CD4-positive, alpha-beta T cell treated with Interleukin-1 beta for 1 hour (primary cell): ENCODE measurements at regions not wholly inside any gene's neighbourhood (a gene's known extent, or its start where the extent isn't known, plus 50 kb on each side); places are given as distances from the start of the nearest gene placed in this dataset.
"Not testable (repeated sequence)": the region's sequence is repeated elsewhere in the genome, so short reads cannot be mapped to it uniquely, and the experiment has no call there.

Source experiments
- DNase-seq, 2 donors: peaks; one replicate each; pipeline ENCODE4 v3.0.0-alpha.2; 2020 to 2022

GRCh38 chr5:99398976-99399375 is 470.2 kb upstream of the CHD1 start:
- no peak for DNase-seq

- DNase-seq, result no peak
These were observed 457.7 kb upstream of the CHD1 start for GRCh38 chr5:99386406-99387077.

GRCh38 chr5:99379187-99379586 is 450.4 kb upstream of the CHD1 start:
- DNase-seq, result no peak

- no peak for DNase-seq
These were observed 449.6 kb upstream of the CHD1 start for GRCh38 chr5:99378443-99378842.

- no peak for DNase-seq
These were observed 441.2 kb upstream of the CHD1 start for GRCh38 chr5:99369797-99370593.

GRCh38 chr5:99368726-99369125 is 439.9 kb upstream of the CHD1 start:
- DNase-seq, result no peak

GRCh38 chr5:99355881-99356280 is 427.1 kb upstream of the CHD1 start:
- DNase-seq, result no peak

- no peak for DNase-seq
These were observed 421.0 kb upstream of the CHD1 start for GRCh38 chr5:99349787-99350186.

- no peak for DNase-seq
These were observed 419.8 kb upstream of the CHD1 start for GRCh38 chr5:99348597-99348996.

GRCh38 chr5:99339758-99340157 is 411.0 kb upstream of the CHD1 start:
- not testable (repeated sequence) for DNase-seq

GRCh38 chr5:99334936-99335335 is 406.1 kb upstream of the CHD1 start:
- DNase-seq, result no peak

- no peak for DNase-seq
These were observed 402.3 kb upstream of the CHD1 start for GRCh38 chr5:99331061-99331460.

GRCh38 chr5:99320436-99320835 is 391.6 kb upstream of the CHD1 start:
- DNase-seq, result peak in 1 of 2 donors; percentile 1

GRCh38 chr5:99317136-99317535 is 388.3 kb upstream of the CHD1 start:
- no peak for DNase-seq

- DNase-seq, result no peak
These were observed 387.7 kb upstream of the CHD1 start for GRCh38 chr5:99316484-99316883.

GRCh38 chr5:99315413-99316183 is 386.8 kb upstream of the CHD1 start:
- no peak for DNase-seq

GRCh38 chr5:99314721-99315120 is 385.9 kb upstream of the CHD1 start:
- DNase-seq, result no peak

GRCh38 chr5:99308131-99308530 is 379.3 kb upstream of the CHD1 start:
- DNase-seq, result no peak

- DNase-seq, result no peak
These were observed 376.3 kb upstream of the CHD1 start for GRCh38 chr5:99305045-99305580.

- DNase-seq, result no peak
These were observed 356.8 kb upstream of the CHD1 start for GRCh38 chr5:99285606-99286005.

- DNase-seq, result no peak
These were observed 346.3 kb upstream of the CHD1 start for GRCh38 chr5:99275128-99275527.

GRCh38 chr5:99272576-99272975 is 343.8 kb upstream of the CHD1 start:
- no peak for DNase-seq

- no peak for DNase-seq
These were observed 330.0 kb upstream of the CHD1 start for GRCh38 chr5:99258819-99259218.
